Sigmoid colon (tissue), 4 donors: ENCODE measurements at regions not wholly inside any gene's neighbourhood (a gene's known extent, or its start where the extent isn't known, plus 50 kb on each side); places are given as distances from the start of the nearest gene placed in this dataset.

ENCODE experiments used
- CTCF ChIP-seq, 4 experiments: fragments of 450-650 bp in 3 of 4; fragments of 200-600 bp in 1 of 4; IDR thresholded peaks; one replicate each; pipeline ENCODE4 v1.5.1; 2016 to 2019; ENCODE audit warnings: antibody characterized with exemption in 4 of 4, mild to moderate bottlenecking in 3 of 4, moderate library complexity in 2 of 4
- EP300 ChIP-seq, 4 donors: sonication (generic); formaldehyde crosslinking; IDR thresholded peaks; one replicate each; pipeline ENCODE4 v1.6.1; 2017; ENCODE audit warnings: antibody characterized with exemption in 4 of 4
- POLR2A ChIP-seq, 2 donors: fragments of 450-650 bp; IDR thresholded peaks; one replicate each; pipeline ENCODE4 v1.6.1; 2016; ENCODE audit warnings: antibody characterized with exemption in 2 of 2, mild to moderate bottlenecking in 2 of 2, moderate library complexity in 2 of 2
- POLR2AphosphoS5 ChIP-seq, 4 donors: sonication (generic); formaldehyde crosslinking; IDR thresholded peaks; one replicate each; pipeline ENCODE4 v1.6.1; 2017; ENCODE audit warnings: antibody characterized with exemption in 4 of 4

GRCh38 chr2:207475546-207475945 is 54.2 kb upstream of the CREB1 start:
- TF ChIP-seq CTCF (IDR thresholded peaks at IDR 0.05) (no peak), POLR2A (IDR thresholded peaks at IDR 0.05) (no peak), EP300 (IDR thresholded peaks at IDR 0.05) (no peak), POLR2AphosphoS5 (IDR thresholded peaks at IDR 0.05) (no peak)
